GM21528 (cell line): ENCODE measurements at regions not wholly inside any gene's neighbourhood (a gene's known extent, or its start where the extent isn't known, plus 50 kb on each side); places are given as distances from the start of the nearest gene placed in this dataset.

Experiments used
- ATAC-seq: cut with Tn5 transposase; IDR thresholded peaks from one replicate; pipeline ENCODE4 v1.9.1; 2021; ENCODE audit warnings: mild to moderate bottlenecking, moderate library complexity; ENCODE audit not compliant: unreplicated experiment, low FRiP score

- no peak for ATAC-seq
These were observed 89.4 kb downstream of the FOXB1 start for GRCh38 chr15:60093273-60094067.

DNA sequence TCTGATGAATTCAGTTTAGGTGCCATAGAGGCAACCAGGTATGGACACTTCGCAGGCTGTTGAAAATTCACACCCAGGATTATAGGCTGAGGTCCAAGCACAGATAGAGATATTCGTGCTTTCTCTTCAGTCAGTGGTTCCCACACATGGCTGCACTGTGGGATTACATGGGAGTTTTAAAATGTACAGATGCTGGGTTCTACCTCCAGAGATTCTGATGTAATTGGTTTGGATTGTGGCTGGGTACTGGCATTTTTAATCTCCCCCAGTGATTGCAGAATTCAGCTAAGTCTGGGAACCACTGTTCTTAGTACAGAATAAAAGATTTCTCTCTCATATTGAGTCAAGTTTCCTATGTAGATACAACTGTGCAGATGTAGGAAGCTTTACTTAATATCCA is 91.6 kb downstream of the FOXB1 start:
- ATAC-seq = no peak

- ATAC-seq = no peak
These were observed 92.0 kb downstream of the FOXB1 start for GRCh38 chr15:60096157-60096556.

GRCh38 chr15:60101416-60101815 is 97.3 kb downstream of the FOXB1 start:
- no peak for ATAC-seq

DNA sequence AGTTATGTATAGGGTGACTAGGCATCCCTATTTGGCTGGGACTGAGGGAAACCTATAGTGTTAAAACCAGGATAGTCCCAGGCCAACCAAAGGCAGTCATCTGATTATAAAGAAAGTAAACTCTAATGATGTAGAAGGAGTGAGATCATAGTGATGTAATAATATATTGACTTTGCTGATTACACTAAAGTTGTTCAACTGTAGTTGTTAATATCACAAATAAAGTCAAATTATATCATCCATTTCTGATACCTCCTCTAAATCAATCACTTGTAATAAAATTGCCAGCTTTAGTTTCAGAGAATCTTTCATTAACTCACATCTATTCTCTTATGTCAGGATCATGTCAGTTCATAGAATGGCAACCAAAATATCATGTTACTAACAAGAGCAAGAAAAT is 98.6 kb downstream of the FOXB1 start:
- no peak for ATAC-seq

DNA sequence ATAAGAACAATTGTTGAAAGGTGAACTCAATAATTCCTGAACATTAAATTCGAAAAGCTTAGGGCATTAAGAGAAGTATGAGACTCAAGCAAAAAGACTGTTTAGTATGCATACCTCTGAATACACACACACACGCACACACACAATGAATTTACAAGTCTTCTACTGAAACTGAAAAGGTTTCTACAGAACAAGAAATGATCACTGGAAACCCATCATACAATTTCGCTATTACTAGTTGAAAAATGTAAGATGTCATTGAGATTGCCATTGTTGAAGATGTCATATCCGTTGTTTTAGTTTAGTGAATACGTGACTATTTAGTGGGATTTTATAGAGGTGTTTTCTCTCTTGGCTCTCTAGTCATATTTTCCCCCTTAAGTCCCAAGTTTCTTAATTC is 106.8 kb downstream of the FOXB1 start:
- ATAC-seq = no peak

- ATAC-seq = no peak
These were observed 111.7 kb downstream of the FOXB1 start for GRCh38 chr15:60115579-60116380.

DNA sequence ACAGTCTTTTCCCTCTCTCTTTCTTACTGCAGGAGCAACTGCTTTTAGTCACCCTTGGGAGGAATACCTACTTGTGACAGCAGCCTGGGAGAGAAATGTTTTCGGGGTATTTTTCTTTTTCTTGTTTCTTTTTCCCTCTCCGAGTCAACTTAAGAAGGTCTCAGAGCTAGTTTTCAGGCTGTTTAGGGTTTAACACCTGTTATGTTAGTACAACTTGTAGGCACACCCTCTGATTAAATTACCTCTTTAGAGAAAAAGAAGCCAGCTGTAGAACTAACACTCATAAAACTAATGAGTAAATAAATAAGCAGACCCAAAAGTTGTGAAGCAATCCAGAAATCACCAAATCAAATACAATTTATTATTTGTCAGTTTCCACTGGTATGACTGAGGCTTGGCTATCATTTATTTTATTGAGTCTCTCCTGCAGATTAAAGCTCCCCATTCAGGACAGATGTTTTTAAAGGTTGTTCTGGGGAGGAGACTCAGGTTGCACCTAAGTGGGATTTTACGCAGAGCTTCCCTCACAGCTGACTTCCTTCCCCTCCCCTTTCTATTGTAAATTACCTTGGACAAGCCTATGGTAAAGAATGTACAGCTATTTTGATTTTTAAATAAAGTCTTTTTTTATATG is 112.5 kb downstream of the FOXB1 start:
- ATAC-seq = no peak

- no peak for ATAC-seq
These were observed 114.0 kb downstream of the FOXB1 start for GRCh38 chr15:60118146-60118545.

DNA sequence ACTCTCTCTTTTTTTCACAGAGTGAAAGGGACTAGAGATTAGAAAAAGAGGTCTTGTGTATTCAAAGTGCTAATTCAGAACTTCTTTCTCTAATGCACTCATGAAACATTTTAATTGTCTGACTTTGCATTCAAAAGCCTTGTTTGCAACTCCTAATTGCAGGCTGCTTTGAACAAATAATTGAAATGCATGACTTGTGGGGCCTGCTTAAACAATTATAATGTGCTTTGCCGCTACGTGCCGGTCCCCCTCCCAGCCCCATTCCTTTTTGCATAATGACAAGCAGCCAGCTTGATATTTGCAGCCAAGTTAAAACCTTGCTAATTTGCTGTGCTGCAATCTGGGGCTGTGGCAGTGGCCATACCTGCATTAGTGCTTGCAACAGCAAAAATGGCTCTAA is 114.5 kb downstream of the FOXB1 start:
- no peak for ATAC-seq

DNA sequence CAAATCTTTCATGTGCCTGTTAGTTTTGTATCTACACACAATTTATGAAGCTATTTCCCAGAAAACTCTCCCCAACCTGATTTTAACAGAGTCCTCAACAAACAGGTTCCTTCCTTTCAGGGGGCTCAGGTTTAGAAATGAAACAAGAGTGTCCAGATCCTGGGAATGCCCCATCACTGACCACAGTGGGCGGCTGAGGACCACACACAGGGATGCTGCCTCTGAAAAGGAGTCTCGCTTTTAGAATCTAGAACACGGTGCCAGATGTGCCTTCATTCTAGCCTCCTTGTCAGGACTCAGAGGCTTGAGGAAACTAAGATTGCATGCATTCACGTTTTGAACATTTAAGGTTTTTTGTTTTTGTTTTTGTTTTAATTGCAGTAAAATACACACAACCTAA is 115.0 kb downstream of the FOXB1 start:
- ATAC-seq = no peak

DNA sequence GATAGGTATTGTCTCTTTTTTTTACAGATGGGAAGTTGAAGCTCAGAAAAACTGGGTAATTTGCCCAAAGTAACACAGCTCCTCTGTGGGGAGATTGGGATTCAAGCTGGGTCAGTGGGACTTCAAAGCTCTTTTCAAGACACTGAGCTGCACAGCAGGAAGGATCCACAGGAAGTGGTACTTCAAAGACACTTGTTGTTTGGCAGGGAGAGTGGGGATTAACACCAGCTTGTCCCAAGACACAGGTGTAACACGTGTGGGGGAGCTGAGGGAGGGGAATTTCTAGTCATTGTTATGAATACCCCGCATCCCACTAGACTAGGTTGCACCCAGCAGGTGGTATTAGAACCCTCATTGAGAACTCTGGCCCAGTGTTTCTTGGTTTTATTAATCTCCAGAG is 116.0 kb downstream of the FOXB1 start:
- ATAC-seq = no peak

DNA sequence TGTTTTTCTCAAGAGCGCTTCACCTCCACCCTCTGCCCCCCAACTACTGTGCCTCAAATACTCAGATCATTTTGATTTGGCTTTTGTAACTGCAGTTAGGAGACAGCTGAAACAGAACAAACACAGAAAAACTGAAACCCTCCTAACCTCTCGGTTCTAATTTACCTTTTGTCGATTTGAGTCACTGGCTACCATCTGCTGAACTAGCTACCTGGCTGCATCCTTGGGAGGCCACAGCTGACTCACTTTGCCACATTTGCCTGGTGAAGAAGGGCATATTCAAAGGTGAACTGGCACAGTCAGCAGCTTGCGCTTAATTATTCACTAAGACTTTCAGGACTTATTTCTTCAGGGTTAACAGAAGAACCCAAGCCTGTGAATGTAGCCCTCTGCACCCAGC is 117.7 kb downstream of the FOXB1 start:
- peak; percentile 52 for ATAC-seq

- no peak for ATAC-seq
These were observed 118.6 kb downstream of the FOXB1 start for GRCh38 chr15:60122691-60123090.

- no peak for ATAC-seq
These were observed 120.5 kb downstream of the FOXB1 start for GRCh38 chr15:60124460-60125070.

GRCh38 chr15:60125334-60125733 is 121.2 kb downstream of the FOXB1 start:
- ATAC-seq = no peak

- ATAC-seq = no peak
These were observed 122.1 kb downstream of the FOXB1 start for GRCh38 chr15:60126200-60126599.

GRCh38 chr15:60126661-60127060 is 122.5 kb downstream of the FOXB1 start:
- ATAC-seq = no peak

GRCh38 chr15:60128000-60128376 is 123.9 kb downstream of the FOXB1 start:
- no peak for ATAC-seq

- ATAC-seq = no peak
These were observed 124.6 kb downstream of the FOXB1 start for GRCh38 chr15:60128710-60129109.

- ATAC-seq = no peak
These were observed 126.3 kb downstream of the FOXB1 start for GRCh38 chr15:60130398-60130797.
